Osteoblast (primary cell): ENCODE measurements at regions not wholly inside any gene's neighbourhood (a gene's known extent, or its start where the extent isn't known, plus 50 kb on each side); places are given as distances from the start of the nearest gene placed in this dataset.

Source experiments
- DNase-seq: peaks from one replicate; pipeline ENCODE4 v3.0.0; 2011; ENCODE audit warnings: low spot score, mixed read lengths; ENCODE audit not compliant: insufficient read length; ENCODE audit errors: missing footprints
- H2AFZ ChIP-seq: 2 replicates; pipeline ENCODE4 v1.6.0; 2011; ENCODE audit warnings: mild to moderate bottlenecking, low read length
- H3K27ac ChIP-seq: 2 replicates; pipeline ENCODE4 v1.5.1; 2011; ENCODE audit warnings: mild to moderate bottlenecking, low read depth, low read length, moderate library complexity
- H3K27me3 ChIP-seq: 2 replicates; pipeline ENCODE4 v1.6.0; 2012; ENCODE audit warnings: mild to moderate bottlenecking, control low read depth, inconsistent platforms, low read length, moderate library complexity; ENCODE audit not compliant: insufficient read depth
- H3K36me3 ChIP-seq: 2 replicates; pipeline ENCODE4 v1.5.1; 2011; ENCODE audit warnings: mild to moderate bottlenecking, low read length, control low read depth, moderate library complexity; ENCODE audit not compliant: insufficient read depth
- H3K4me1 ChIP-seq: 2 replicates; pipeline ENCODE4 v1.5.1; 2011; ENCODE audit warnings: mild to moderate bottlenecking, low read length, control low read depth, moderate library complexity; ENCODE audit not compliant: insufficient read depth
- H3K4me2 ChIP-seq: 2 replicates; pipeline ENCODE4 v1.6.0; 2011; ENCODE audit warnings: mild to moderate bottlenecking, low read length; ENCODE audit not compliant: insufficient read depth
- H3K4me3 ChIP-seq: fragments of 200-600 bp; sonication (generic); 3 replicates; pipeline ENCODE4 v1.5.1; 2012; ENCODE audit warnings: mild to moderate bottlenecking, low read length, inconsistent platforms; ENCODE audit not compliant: insufficient read depth
- H3K79me2 ChIP-seq: 2 replicates; pipeline ENCODE4 v1.6.0; 2012; ENCODE audit warnings: mild to moderate bottlenecking, low read length, control low read depth, inconsistent platforms; ENCODE audit not compliant: insufficient read depth
- H3K9me3 ChIP-seq: 2 replicates; pipeline ENCODE4 v1.5.1; 2011; ENCODE audit warnings: low read depth, low read length, control low read depth
- H4K20me1 ChIP-seq: 2 replicates; pipeline ENCODE4 v1.6.0; 2012; ENCODE audit warnings: mild to moderate bottlenecking, low read length, control low read depth; ENCODE audit not compliant: insufficient read depth
- CTCF ChIP-seq: IDR thresholded peaks from 2 replicates; pipeline ENCODE4 v1.5.1; 2011; ENCODE audit warnings: mild to moderate bottlenecking, low read depth, low read length, moderate library complexity; ENCODE audit errors: extremely low read depth

GRCh38 chr6:15922510-15923250, 206.2 kb upstream of the MYLIP start:
- Histone ChIP-seq H3K27ac (no peak overlapping the region), H3K79me2 (no peaks in the 10 kb centered on the region), H3K4me3 (no peak overlapping the region), H3K4me2 (no peak overlapping the region), H3K27me3 (no peaks in the 10 kb centered on the region), H3K9me3 (no peaks in the 10 kb centered on the region), H3K4me1 (no peaks in the 10 kb centered on the region), H4K20me1 (no peaks in the 10 kb centered on the region), H3K36me3 (no peaks in the 10 kb centered on the region), H2AFZ (no peak overlapping the region)
- DNase-seq = no peak
- TF ChIP-seq CTCF = no peak

GRCh38 chr6:15921243-15921642, 207.6 kb upstream of the MYLIP start:
- Histone ChIP-seq H3K27me3 (no peaks in the 10 kb centered on the region), H3K36me3 (no peaks in the 10 kb centered on the region), H3K9me3 (no peaks in the 10 kb centered on the region), H3K4me1 (no peaks in the 10 kb centered on the region), H3K4me3 (no peak overlapping the region), H2AFZ (no peak overlapping the region), H4K20me1 (no peaks in the 10 kb centered on the region), H3K27ac (no peak overlapping the region), H3K4me2 (no peak overlapping the region), H3K79me2 (no peaks in the 10 kb centered on the region)
- no peak for TF ChIP-seq CTCF
- no peak for DNase-seq

- H3K4me1 ChIP-seq = no peaks in the 10 kb centered on the region
- no peak overlapping the region for H3K4me2 ChIP-seq
- H3K27me3 ChIP-seq = no peaks in the 10 kb centered on the region
- no peak for TF ChIP-seq CTCF
- no peak for DNase-seq
- no peak overlapping the region for H2AFZ ChIP-seq
- no peak overlapping the region for H3K4me3 ChIP-seq
- H3K9me3 ChIP-seq = no peaks in the 10 kb centered on the region
- no peaks in the 10 kb centered on the region for H4K20me1 ChIP-seq
- H3K36me3 ChIP-seq = no peaks in the 10 kb centered on the region
- H3K79me2 ChIP-seq = no peaks in the 10 kb centered on the region
- H3K27ac ChIP-seq = no peak overlapping the region
Measured at GRCh38 chr6:15916581-15916980, 212.3 kb upstream of the MYLIP start.

DNA sequence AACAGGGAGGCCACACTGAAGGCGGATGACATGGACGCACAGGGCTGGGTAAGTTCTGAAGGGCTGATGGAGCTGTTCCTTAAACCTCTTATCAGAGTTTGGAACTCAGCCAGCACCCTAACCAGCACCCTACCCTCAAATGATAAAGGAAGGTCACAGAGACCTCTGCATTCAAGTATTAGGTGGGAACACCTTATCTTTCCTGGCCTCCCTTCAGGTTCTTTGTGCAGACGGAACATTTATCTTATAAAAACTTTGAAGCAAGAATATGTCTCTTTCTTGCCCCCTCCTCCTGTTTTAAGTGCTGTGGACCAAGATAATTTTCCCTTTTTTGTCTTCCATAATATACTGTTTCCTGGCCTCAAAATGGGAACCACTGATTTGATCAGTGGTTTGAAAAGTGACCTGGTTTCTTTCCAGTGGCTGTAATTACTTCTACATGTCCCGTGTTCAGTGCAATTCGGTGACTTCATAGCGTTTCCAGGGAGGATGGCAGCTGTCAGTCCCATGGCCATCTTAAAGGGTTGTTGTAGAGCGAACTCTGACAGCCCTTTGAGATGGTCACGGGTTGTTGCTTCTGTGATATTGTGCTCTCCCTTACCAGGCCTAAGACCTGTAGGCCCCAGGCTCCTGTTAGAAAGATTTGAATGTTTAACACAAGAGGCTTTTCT, 213.2 kb upstream of the MYLIP start:
- Histone ChIP-seq H3K36me3 (no peaks in the 10 kb centered on the region), H3K27ac (no peak overlapping the region), H2AFZ (no peak overlapping the region), H3K27me3 (no peaks in the 10 kb centered on the region), H3K9me3 (no peaks in the 10 kb centered on the region), H3K4me1 (no peaks in the 10 kb centered on the region), H3K79me2 (no peaks in the 10 kb centered on the region), H3K4me2 (no peak overlapping the region), H3K4me3 (no peak overlapping the region), H4K20me1 (no peaks in the 10 kb centered on the region)
- DNase-seq = no peak
- TF ChIP-seq CTCF = no peak
